ENCODE measurements at regions not wholly inside any gene's neighbourhood (a gene's known extent, or its start where the extent isn't known, plus 50 kb on each side); places are given as distances from the start of the nearest gene placed in this dataset.

DNA sequence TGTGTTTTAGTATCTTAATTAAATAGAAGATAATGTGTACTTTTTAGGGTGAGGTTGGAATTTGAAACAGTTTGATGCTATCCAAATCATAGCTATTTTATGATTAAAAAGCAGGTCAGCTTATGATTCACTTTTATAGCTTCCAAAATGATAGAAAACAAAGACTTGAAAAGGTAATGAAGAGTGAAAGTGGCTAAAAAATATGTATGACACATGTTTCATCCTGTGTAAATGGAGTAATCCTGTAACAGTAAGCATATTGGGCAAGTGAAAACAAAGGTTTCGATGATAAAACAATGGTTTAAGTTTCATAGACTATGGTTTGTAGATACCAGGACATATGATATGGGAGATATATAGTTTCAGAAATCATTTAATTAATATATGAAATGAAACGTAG lies 456.2 kb downstream of the PCDH20 start:
- TF ChIP-seq, protein P1, sequence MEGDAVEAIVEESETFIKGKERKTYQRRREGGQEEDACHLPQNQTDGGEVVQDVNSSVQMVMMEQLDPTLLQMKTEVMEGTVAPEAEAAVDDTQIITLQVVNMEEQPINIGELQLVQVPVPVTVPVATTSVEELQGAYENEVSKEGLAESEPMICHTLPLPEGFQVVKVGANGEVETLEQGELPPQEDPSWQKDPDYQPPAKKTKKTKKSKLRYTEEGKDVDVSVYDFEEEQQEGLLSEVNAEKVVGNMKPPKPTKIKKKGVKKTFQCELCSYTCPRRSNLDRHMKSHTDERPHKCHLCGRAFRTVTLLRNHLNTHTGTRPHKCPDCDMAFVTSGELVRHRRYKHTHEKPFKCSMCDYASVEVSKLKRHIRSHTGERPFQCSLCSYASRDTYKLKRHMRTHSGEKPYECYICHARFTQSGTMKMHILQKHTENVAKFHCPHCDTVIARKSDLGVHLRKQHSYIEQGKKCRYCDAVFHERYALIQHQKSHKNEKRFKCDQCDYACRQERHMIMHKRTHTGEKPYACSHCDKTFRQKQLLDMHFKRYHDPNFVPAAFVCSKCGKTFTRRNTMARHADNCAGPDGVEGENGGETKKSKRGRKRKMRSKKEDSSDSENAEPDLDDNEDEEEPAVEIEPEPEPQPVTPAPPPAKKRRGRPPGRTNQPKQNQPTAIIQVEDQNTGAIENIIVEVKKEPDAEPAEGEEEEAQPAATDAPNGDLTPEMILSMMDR (IDR thresholded peaks at IDR 0.05; ENCODE audit: insufficient read depth, low read length): no peak
- DNase-seq (ENCODE audit: low read depth): no peak
- no peak overlapping the region for H3K4me3 ChIP-seq (ENCODE audit: low read depth, low read length)

DNA sequence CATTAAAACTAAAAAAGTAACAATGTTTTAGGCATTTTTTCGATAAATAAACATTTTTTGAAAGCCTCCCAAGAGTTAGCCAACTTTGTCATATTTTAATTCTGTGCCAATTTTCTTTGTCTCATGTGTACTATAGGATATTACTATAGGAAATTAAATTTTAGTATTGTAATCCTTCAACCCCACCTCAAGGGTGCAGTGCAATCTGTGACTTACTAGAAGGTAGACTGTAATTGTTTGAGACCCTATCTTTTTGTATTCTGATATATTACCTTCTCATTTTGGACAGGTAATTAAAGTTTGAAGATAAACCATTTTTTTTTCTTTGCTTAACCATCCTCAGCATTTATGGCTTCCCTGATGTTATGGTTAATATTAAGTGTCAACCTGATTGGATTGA lies 457.8 kb downstream of the PCDH20 start:
- no peak for DNase-seq (ENCODE audit: low read depth)
- H3K4me3 ChIP-seq (ENCODE audit: low read depth, low read length): no peak overlapping the region
- TF ChIP-seq, protein P1 (IDR thresholded peaks at IDR 0.05; ENCODE audit: insufficient read depth, low read length): no peak

DNA sequence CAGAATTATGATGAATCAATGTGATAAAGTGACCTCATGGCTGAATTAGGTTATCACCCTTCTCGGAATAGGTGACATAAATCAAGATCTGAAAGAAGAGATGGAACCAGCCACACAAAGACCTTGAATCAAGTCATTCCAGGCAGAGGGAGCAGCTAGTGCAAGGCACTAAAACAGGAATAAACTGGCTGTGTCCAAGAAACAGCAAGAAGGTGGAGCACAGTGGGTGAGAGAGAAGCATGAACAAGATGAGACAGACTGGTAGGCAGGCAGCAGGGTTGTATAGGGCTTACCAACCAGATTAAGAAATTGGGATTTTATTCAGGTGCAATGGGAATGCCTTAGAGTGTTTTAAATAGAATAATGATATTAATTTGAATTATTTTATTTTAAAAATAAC lies 470.3 kb downstream of the PCDH20 start:
- TF ChIP-seq, protein P1 (IDR thresholded peaks at IDR 0.05; ENCODE audit: insufficient read depth, low read length): no peak
- H3K4me3 ChIP-seq (ENCODE audit: low read depth, low read length): no peak overlapping the region
- no peak for DNase-seq (ENCODE audit: low read depth)

DNA sequence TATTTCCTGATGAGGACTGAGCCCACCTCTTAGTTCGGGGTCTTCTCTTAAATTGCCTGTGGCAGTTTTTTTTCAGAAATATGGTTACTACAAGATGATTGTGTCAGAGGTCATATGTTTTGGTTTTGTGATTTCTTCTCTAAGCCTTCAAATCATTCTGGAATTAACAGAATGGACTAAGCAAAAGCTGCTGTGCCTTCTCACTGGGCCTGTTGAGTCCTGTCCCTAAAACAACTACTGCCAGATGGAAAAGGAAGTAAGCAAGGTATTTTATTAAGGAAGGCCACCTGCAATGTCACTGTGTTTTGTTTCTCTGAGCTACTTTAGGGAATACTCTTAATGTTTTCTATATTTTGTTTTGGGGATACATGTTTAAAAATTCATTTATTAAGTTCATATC lies 470.8 kb downstream of the PCDH20 start:
- DNase-seq (ENCODE audit: low read depth): no peak
- TF ChIP-seq, protein P1 (IDR thresholded peaks at IDR 0.05; ENCODE audit: insufficient read depth, low read length): no peak

DNA sequence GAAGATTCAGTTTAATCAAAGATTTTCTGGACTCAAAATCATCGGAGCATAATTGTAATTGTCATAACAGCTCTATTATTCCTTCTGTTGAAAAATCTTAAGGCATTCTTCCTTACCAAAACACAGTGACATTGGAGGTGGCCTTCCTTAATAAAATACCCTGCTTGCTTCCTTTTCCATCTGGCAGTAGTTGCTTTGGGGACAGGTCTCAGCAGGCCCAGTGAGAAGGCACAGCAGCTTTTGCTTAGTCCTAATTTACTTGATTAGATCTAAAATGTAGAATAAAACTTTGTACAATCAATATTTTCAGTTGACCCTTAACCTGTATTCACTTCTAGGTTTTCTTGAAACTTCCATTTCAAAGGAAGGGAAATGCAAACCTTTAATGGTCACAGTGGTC lies 471.6 kb downstream of the PCDH20 start:
- TF ChIP-seq, protein P1 (IDR thresholded peaks at IDR 0.05; ENCODE audit: insufficient read depth, low read length): no peak
- no peak for DNase-seq (ENCODE audit: low read depth)
- H3K4me3 ChIP-seq (ENCODE audit: low read depth, low read length): no peak overlapping the region

More for the DNA sequence above, 470.8 kb downstream of the PCDH20 start:
- no peak overlapping the region for H3K4me3 ChIP-seq (ENCODE audit: low read depth, low read length)

DNA sequence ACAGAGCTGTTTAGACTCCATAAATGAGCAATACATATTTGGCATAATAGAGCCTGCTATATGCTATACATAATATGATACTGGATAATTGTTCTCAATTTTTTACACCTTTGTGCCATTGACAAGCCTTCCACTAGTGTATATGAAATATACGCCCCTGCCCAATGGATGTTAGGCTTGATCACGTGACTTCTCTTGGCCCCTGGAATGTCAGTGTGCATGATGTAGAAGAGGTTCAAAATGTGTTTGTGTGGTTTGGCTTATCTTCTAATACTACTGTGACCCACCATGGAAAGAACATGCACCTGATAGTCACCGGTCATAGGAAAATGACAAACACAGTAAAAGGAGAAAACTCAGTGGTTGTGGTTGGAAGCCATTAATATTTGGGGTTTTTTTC lies 479.4 kb downstream of the PCDH20 start:
- TF ChIP-seq, protein P1 (IDR thresholded peaks at IDR 0.05; ENCODE audit: insufficient read depth, low read length): no peak
- H3K4me3 ChIP-seq (ENCODE audit: low read depth, low read length): no peak overlapping the region
- no peak for DNase-seq (ENCODE audit: low read depth)

DNA sequence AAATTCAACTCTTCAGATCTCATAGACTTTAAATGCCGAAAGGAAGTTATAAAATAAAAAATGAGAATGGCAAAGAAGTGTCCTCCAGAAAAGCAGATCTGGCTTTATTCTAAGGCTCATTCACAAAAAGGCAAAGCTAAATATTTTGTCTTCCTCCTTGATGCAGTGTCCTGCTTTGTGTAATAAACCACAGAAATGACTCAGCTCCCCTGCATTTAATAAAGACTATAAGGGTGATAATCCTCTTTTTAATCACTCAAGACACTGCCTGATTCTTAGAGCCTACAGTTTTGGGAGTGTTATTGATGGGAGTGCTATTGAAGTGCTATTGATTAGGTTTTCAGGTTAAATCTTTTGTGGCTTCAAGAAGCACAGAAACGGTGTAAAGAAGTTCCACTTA lies 482.0 kb downstream of the PCDH20 start:
- H3K4me3 ChIP-seq (ENCODE audit: low read depth, low read length): no peak overlapping the region
- TF ChIP-seq, protein P1 (IDR thresholded peaks at IDR 0.05; ENCODE audit: insufficient read depth, low read length): no peak
- DNase-seq (ENCODE audit: low read depth): no peak

All from fibroblast of the aortic adventitia (primary cell).